Progenitor cell of endocrine pancreas (in vitro differentiated cells): ENCODE measurements at regions not wholly inside any gene's neighbourhood (a gene's known extent, or its start where the extent isn't known, plus 50 kb on each side); places are given as distances from the start of the nearest gene placed in this dataset.
"Not testable (repeated sequence)": the region's sequence is repeated elsewhere in the genome, so short reads cannot be mapped to it uniquely, and the experiment has no call there.

ENCODE experiments used
- DNase-seq: peaks from one replicate; pipeline ENCODE4 v3.0.0; 2021; ENCODE audit warnings: low spot score; ENCODE audit not compliant: unreplicated experiment
- H3K27ac Mint-ChIP-seq: 2 replicates; pipeline ENCODE4 v1.8.0; 2021; ENCODE audit warnings: mild to moderate bottlenecking, moderate library complexity, mixed read lengths
- H3K27me3 Mint-ChIP-seq: 2 replicates; pipeline ENCODE4 v1.8.0; 2021; ENCODE audit warnings: mixed read lengths
- H3K36me3 Mint-ChIP-seq: 2 replicates; pipeline ENCODE4 v1.8.0; 2022; ENCODE audit warnings: mixed read lengths; ENCODE audit not compliant: insufficient read depth
- H3K4me1 Mint-ChIP-seq: 2 replicates; pipeline ENCODE4 v1.8.0; 2021; ENCODE audit warnings: low read depth, mixed read lengths
- H3K4me3 Mint-ChIP-seq: 2 replicates; pipeline ENCODE4 v1.8.0; 2021; ENCODE audit warnings: low read depth, mild to moderate bottlenecking, moderate library complexity, mixed read lengths
- H3K9me3 Mint-ChIP-seq: 2 replicates; pipeline ENCODE4 v1.8.0; 2021; ENCODE audit warnings: low read depth, mixed read lengths
- CTCF ChIP-seq: fragments of 200-600 bp; sonication (generic); IDR thresholded peaks from one replicate; pipeline ENCODE4 v1.5.0; 2021; ENCODE audit warnings: antibody characterized with exemption, mild to moderate bottlenecking; ENCODE audit not compliant: unreplicated experiment

DNA sequence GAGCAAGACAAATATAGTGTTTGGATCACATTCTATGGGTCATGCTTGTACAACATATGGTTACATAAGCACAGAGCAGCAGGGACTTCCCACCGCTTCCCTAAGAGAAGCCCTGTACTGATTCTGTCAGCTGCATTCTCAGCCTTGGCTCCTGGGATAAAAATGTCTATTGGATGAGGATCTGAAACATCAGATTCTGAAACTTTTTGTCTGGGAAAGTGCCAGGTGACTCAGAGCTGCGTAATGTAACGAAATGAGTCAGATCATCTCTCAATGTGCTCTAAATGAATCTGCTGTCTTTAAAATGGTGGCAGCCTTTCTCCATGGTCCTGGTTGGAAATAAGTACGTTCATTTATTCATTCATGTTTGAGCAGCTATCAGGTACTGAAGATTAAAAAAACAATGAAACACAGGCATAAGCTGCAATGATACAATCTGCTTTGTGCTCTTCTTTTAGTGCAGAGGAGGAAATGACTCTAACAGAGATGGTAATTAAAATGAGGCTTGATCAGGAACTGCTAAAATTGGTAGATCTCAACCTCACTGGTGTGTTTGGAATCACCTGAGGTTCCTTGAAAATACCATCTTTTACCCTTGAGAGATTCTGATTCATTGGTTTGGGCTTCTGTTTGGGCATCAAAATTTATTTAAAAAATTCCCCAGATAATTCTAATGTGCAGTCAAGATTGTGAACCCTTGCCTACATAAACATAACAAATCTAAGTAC is 99.1 kb upstream of the NAP1L1 start:
- Mint-ChIP-seq H3K36me3 (no peaks in the 10 kb centered on the region), H3K4me3 (no peak overlapping the region), H3K9me3 (no peaks in the 10 kb centered on the region), H3K27me3 (no peaks in the 10 kb centered on the region), H3K4me1 (no peaks in the 10 kb centered on the region), H3K27ac (no peak overlapping the region)
- TF ChIP-seq CTCF = no peak
- DNase-seq = no peak

DNA sequence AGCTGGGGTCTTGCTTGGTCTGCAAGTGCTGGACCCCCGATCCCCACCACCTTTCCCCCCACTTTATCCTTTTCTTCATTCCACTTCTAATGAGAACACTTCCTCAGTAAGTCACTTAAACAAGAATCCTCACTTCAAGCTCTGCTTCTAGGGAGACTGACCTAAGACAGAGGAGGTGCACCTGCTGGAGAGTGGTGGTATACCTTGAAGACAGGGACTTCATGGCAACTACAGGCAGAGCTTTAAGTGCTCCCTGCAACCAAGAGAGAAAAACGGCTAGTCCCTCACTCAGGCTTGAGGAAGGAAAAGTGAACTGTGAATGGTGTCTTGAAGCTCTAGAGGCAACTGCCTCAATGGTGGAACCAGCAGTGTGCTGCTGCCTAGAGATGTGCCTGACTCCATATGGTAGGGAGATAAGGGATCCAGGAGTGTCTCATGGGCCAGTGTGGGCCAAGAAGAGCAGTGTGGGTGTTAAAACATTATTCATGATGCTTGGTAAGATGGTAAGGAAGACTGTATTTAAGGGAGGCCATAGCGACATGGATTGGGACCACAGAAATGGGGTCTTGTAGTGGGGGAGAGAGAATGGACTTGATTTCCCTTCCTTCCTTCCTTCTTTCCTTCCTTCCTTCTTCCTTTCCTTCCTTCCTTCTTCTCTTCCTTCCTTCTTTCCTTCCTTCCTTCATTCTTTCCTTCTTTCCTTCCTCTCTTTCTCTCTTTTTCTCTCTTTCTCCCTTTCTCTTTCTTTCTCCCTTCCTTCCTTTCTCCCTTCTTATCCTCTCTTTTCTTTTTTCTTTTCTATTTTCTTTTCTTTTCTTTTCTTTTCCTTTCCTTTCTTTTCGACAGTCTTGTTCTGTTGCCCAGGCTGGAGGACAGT is 96.2 kb upstream of the NAP1L1 start:
- TF ChIP-seq CTCF = no peak
- no peak for DNase-seq
- Mint-ChIP-seq H3K9me3 (no peaks in the 10 kb centered on the region), H3K27me3 (no peaks in the 10 kb centered on the region), H3K4me3 (no peak overlapping the region), H3K27ac (no peak overlapping the region), H3K4me1 (no peaks in the 10 kb centered on the region), H3K36me3 (no peaks in the 10 kb centered on the region)

DNA sequence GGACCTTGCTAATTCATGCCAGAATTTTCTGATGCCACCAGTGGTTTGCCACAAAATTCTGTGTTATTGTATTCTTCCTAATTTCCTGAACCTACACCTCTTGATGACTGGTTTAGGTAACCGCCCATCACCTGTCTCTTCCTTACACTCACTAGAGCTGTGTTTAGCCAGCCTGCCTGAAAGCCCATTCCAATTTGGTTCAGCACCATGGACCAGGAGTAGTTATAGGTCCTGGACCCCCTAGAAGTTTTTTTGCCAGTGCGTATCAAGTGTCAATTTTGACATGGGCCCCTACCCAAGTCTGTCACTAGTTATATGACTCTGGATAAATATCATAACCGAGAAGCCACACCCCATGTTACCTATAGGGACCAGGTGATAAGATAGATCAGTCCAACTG is 94.0 kb upstream of the NAP1L1 start:
- DNase-seq = no peak
- Mint-ChIP-seq H3K4me1 (no peaks in the 10 kb centered on the region), H3K4me3 (no peak overlapping the region), H3K9me3 (no peaks in the 10 kb centered on the region), H3K27ac (no peak overlapping the region), H3K36me3 (no peaks in the 10 kb centered on the region), H3K27me3 (no peaks in the 10 kb centered on the region)
- TF ChIP-seq CTCF = no peak

DNA sequence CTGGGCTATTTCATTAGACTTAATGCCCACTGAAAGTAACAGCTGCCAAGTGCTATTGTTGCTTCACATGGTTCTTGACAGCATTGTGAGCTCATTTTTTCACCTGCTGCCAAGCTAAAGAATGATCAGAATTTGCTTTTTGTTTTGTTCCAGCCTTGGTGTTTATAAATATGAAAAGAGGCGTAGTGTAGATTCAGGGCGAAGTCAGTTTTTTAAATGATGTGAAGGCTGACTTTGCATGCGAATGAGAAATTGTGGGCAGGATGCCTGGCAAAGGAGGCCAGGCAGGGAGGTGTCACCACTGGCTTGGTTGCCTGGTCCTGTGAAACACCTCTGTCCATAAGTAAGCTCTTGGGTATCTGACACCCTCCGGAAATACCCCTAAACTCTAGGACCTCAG is 93.3 kb upstream of the NAP1L1 start:
- Mint-ChIP-seq H3K4me1 (no peaks in the 10 kb centered on the region), H3K4me3 (no peak overlapping the region), H3K9me3 (no peaks in the 10 kb centered on the region), H3K27me3 (no peaks in the 10 kb centered on the region), H3K27ac (no peak overlapping the region), H3K36me3 (no peaks in the 10 kb centered on the region)
- DNase-seq = no peak
- no peak for TF ChIP-seq CTCF

- Mint-ChIP-seq H3K27me3 (no peaks in the 10 kb centered on the region), H3K4me3 (no peak overlapping the region), H3K9me3 (no peaks in the 10 kb centered on the region), H3K27ac (no peak overlapping the region), H3K4me1 (no peaks in the 10 kb centered on the region), H3K36me3 (no peaks in the 10 kb centered on the region)
- DNase-seq = no peak
- TF ChIP-seq CTCF = no peak
Observed at GRCh38 chr12:76176940-76177339, 92.5 kb upstream of the NAP1L1 start.

DNA sequence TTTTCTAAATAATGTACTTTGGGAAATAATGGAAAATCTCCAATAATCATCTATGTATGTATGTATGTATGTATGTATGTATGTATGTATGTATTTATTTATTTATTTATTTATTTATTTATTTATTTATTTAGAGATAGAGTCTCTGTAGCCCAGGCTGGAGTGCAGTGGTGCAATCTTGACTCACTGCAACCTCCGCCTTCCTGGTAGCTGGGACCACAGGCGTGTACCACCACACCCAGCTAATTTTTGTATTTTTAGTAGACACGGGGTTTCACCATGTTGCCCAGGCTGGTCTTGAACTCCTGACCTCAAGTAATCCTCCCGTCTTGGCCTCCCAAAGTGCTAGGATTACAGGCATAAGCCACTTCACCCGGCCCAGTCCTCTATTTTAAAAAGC is 91.5 kb upstream of the NAP1L1 start:
- H3K36me3 Mint-ChIP-seq, H3K9me3 Mint-ChIP-seq, H3K27me3 Mint-ChIP-seq, H3K4me1 Mint-ChIP-seq, H3K4me3 Mint-ChIP-seq, DNase-seq, H3K27ac Mint-ChIP-seq: not testable (repeated sequence)
